Esophagus squamous epithelium (tissue), 5 donors: ENCODE measurements at regions not wholly inside any gene's neighbourhood (a gene's known extent, or its start where the extent isn't known, plus 50 kb on each side); places are given as distances from the start of the nearest gene placed in this dataset.

Experiments used
- DNase-seq: peaks from one replicate; lab custom pipeline; 2025; lab: John Stamatoyannopoulos, UW
- H3K27ac ChIP-seq, 4 donors: fragments of 200-600 bp; sonication (generic); one replicate each; pipeline ENCODE4 v1.5.1; 2016 to 2019; ENCODE audit warnings: mild to moderate bottlenecking in 1 of 4
- H3K27me3 ChIP-seq, 4 donors: fragments of 200-600 bp; sonication (generic); 1 replicate in 3 of 4; 2 replicates in 1 of 4; pipeline versions ENCODE4 v1.5.1 to v1.6.0; 2017 to 2021; ENCODE audit warnings: antibody characterized with exemption in 1 of 4
- H3K36me3 ChIP-seq, 3 donors: fragments of 200-600 bp; sonication (generic); one replicate each; pipeline ENCODE4 v1.5.1; 2016 to 2019
- H3K4me1 ChIP-seq, 3 donors: fragments of 200-600 bp; sonication (generic); one replicate each; pipeline ENCODE4 v1.5.1; 2017 to 2019
- H3K4me3 ChIP-seq, 4 donors: fragments of 200-600 bp; sonication (generic); 1 replicate in 3 of 4; 2 replicates in 1 of 4; pipeline ENCODE4 v1.5.1; 2016 to 2019; ENCODE audit warnings: mild to moderate bottlenecking in 2 of 4, moderate library complexity in 1 of 4
- H3K9me3 ChIP-seq, 3 donors: fragments of 200-600 bp; sonication (generic); one replicate each; pipeline ENCODE4 v1.5.1; 2016 to 2019
- CTCF ChIP-seq, 6 experiments: fragments of 450-650 bp in 4 of 6; fragments of 200-600 bp in 2 of 6; sonication (generic) in 2 of 6; IDR thresholded peaks; one replicate each; pipeline ENCODE4 v1.5.1; 2016 to 2019; ENCODE audit warnings: antibody characterized with exemption in 6 of 6, mild to moderate bottlenecking in 4 of 6, moderate library complexity in 4 of 6
- POLR2A ChIP-seq, 4 donors: fragments of 450-650 bp; IDR thresholded peaks; one replicate each; pipeline ENCODE4 v1.6.1; 2017; ENCODE audit warnings: antibody characterized with exemption in 4 of 4, mild to moderate bottlenecking in 4 of 4, moderate library complexity in 3 of 4
- WGBS, 2 donors: methylation state at CpG; one replicate each; pipeline ENCODE4 v1.1.5; 2018; 5-methylcytosine and 5-hydroxymethylcytosine counted together
- intact Hi-C: fragments of 100-400 bp; cut with DNase I; formaldehyde crosslinking; loops from one replicate; pipeline ENCODE4 v1.15.0; 2022
- donor health status: DM: yes; HTN: yes; CAD: no.

GRCh38 chrX:121585626-121586025 lies 538.2 kb downstream of the GLUD2 start:
- intact Hi-C loops = no loop called here
- TF ChIP-seq POLR2A (IDR thresholded peaks at IDR 0.05) (no peak), CTCF (IDR thresholded peaks at IDR 0.05) (no peak)
- Histone ChIP-seq H3K36me3 (no peaks in the 10 kb centered on the region), H3K9me3 (no peaks in the 10 kb centered on the region), H3K4me1 (no peaks in the 10 kb centered on the region), H3K4me3 (no peak overlapping the region), H3K27me3 (no peaks in the 10 kb centered on the region), H3K27ac (no peak overlapping the region)
- DNase-seq = no peak
- 66 to 78% methylated on average over 2 to 3 of the region's 3 CpGs for WGBS, 2 donors

GRCh38 chrX:121592884-121593283 lies 545.5 kb downstream of the GLUD2 start:
- intact Hi-C loops = no loop called here
- H3K36me3 ChIP-seq = no peaks in the 10 kb centered on the region
- 64 to 73% methylated on average over 3 of the region's 3 CpGs for WGBS, 2 donors
- no peak overlapping the region for H3K4me3 ChIP-seq
- H3K27me3 ChIP-seq = no peaks in the 10 kb centered on the region
- H3K27ac ChIP-seq = no peak overlapping the region
- no peak for TF ChIP-seq POLR2A (IDR thresholded peaks at IDR 0.05)
- TF ChIP-seq CTCF (IDR thresholded peaks at IDR 0.05) = no peak
- no peak for DNase-seq
- no peaks in the 10 kb centered on the region for H3K9me3 ChIP-seq
- H3K4me1 ChIP-seq = no peaks in the 10 kb centered on the region

- intact Hi-C loops = no loop called here
- no peaks in the 10 kb centered on the region for H3K4me1 ChIP-seq
- H3K27me3 ChIP-seq = no peaks in the 10 kb centered on the region
- DNase-seq = no peak
- H3K9me3 ChIP-seq = no peaks in the 10 kb centered on the region
- 59 to 63% methylated on average over 2 of the region's 2 CpGs for WGBS, 2 donors
- H3K27ac ChIP-seq = no peak overlapping the region
- H3K4me3 ChIP-seq = no peak overlapping the region
- H3K36me3 ChIP-seq = no peaks in the 10 kb centered on the region
- TF ChIP-seq CTCF (IDR thresholded peaks at IDR 0.05) (no peak), POLR2A (IDR thresholded peaks at IDR 0.05) (no peak)
These were observed 550.9 kb downstream of the GLUD2 start for GRCh38 chrX:121598356-121598755.

GRCh38 chrX:121635141-121635540 lies 587.7 kb downstream of the GLUD2 start:
- Histone ChIP-seq H3K4me3 (no peak overlapping the region), H3K27me3 (no peaks in the 10 kb centered on the region), H3K9me3 (no peaks in the 10 kb centered on the region), H3K27ac (no peak overlapping the region), H3K4me1 (no peaks in the 10 kb centered on the region), H3K36me3 (no peaks in the 10 kb centered on the region)
- WGBS, 2 donors = 48 to 80% methylated on average over 2 of the region's 2 CpGs
- TF ChIP-seq CTCF (IDR thresholded peaks at IDR 0.05) (no peak), POLR2A (IDR thresholded peaks at IDR 0.05) (no peak)
- intact Hi-C loops = no loop called here
- no peak for DNase-seq

GRCh38 chrX:121639781-121640180 lies 592.4 kb downstream of the GLUD2 start:
- Histone ChIP-seq H3K27ac (no peak overlapping the region), H3K9me3 (no peaks in the 10 kb centered on the region), H3K27me3 (no peaks in the 10 kb centered on the region), H3K4me1 (no peaks in the 10 kb centered on the region), H3K4me3 (no peak overlapping the region), H3K36me3 (no peaks in the 10 kb centered on the region)
- intact Hi-C loops = no loop called here
- DNase-seq = no peak
- TF ChIP-seq POLR2A (IDR thresholded peaks at IDR 0.05) (no peak), CTCF (IDR thresholded peaks at IDR 0.05) (no peak)
